ENCODE measurements at regions not wholly inside any gene's neighbourhood (a gene's known extent, or its start where the extent isn't known, plus 50 kb on each side); places are given as distances from the start of the nearest gene placed in this dataset.

- no peak for TF ChIP-seq POLR2A (IDR thresholded peaks at IDR 0.05)
- no peak for TF ChIP-seq CTCF (IDR thresholded peaks at IDR 0.05)
Observed at GRCh38 chr12:11561411-11561810, 88.1 kb upstream of the ETV6 start.
